Upper lobe of right lung (tissue), 1 donor: ENCODE measurements at regions not wholly inside any gene's neighbourhood (a gene's known extent, or its start where the extent isn't known, plus 50 kb on each side); places are given as distances from the start of the nearest gene placed in this dataset.

Experiments
- ATAC-seq: fragments of 200-7000 bp; cut with Tn5 transposase; one replicate; pipeline ENCODE4 v1.9.1; 2020; ENCODE audit warnings: mild to moderate bottlenecking, moderate library complexity
- DNase-seq: peaks from one replicate; pipeline ENCODE4 v3.0.0-alpha.2; 2020
- H3K27ac ChIP-seq: fragments of 200-600 bp; one replicate; pipeline ENCODE4 v1.8.0; 2022
- H3K27me3 ChIP-seq: fragments of 200-600 bp; one replicate; pipeline ENCODE4 v1.8.0; 2022; ENCODE audit warnings: mild to moderate bottlenecking
- H3K36me3 ChIP-seq: fragments of 200-600 bp; one replicate; pipeline ENCODE4 v1.8.0; 2022
- H3K4me1 ChIP-seq: fragments of 200-600 bp; one replicate; pipeline ENCODE4 v1.8.0; 2022
- H3K4me3 ChIP-seq: fragments of 200-600 bp; one replicate; pipeline ENCODE4 v1.8.0; 2022; ENCODE audit warnings: mild to moderate bottlenecking
- H3K9me3 ChIP-seq: fragments of 200-600 bp; one replicate; pipeline ENCODE4 v1.8.0; 2022
- intact Hi-C: fragments of 100-400 bp; cut with DNase I; formaldehyde crosslinking; loops from one replicate; pipeline ENCODE4 v1.11.0; 2022
- TF ChIP-seq, protein P1 (sequence below): fragments of 200-600 bp; IDR thresholded peaks from one replicate; pipeline ENCODE4 v1.8.0; 2022; ENCODE audit warnings: antibody characterized with exemption
- donor health status: DM: no; HTN: yes; CAD: no; lungs with severe emphysema.

GRCh38 chr17:77837917-77838316, 120.6 kb upstream of the TNRC6C start:
- TF ChIP-seq, protein P1, sequence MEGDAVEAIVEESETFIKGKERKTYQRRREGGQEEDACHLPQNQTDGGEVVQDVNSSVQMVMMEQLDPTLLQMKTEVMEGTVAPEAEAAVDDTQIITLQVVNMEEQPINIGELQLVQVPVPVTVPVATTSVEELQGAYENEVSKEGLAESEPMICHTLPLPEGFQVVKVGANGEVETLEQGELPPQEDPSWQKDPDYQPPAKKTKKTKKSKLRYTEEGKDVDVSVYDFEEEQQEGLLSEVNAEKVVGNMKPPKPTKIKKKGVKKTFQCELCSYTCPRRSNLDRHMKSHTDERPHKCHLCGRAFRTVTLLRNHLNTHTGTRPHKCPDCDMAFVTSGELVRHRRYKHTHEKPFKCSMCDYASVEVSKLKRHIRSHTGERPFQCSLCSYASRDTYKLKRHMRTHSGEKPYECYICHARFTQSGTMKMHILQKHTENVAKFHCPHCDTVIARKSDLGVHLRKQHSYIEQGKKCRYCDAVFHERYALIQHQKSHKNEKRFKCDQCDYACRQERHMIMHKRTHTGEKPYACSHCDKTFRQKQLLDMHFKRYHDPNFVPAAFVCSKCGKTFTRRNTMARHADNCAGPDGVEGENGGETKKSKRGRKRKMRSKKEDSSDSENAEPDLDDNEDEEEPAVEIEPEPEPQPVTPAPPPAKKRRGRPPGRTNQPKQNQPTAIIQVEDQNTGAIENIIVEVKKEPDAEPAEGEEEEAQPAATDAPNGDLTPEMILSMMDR: no peak
- ATAC-seq: no peak
- Histone ChIP-seq H3K4me3 (no peak overlapping the region), H3K27ac (no peak overlapping the region), H3K36me3 (no peaks in the 10 kb centered on the region), H3K9me3 (no peaks in the 10 kb centered on the region), H3K27me3 (no peaks in the 10 kb centered on the region), H3K4me1 (peaks cover 10% of the 10 kb centered on the region)
- intact Hi-C loops: no loop called here
- DNase-seq: peak; percentile 51

GRCh38 chr17:77838748-77839697, 119.5 kb upstream of the TNRC6C start:
- Histone ChIP-seq H3K9me3 (no peaks in the 10 kb centered on the region), H3K4me1 (peaks cover 10% of the 10 kb centered on the region), H3K4me3 (no peak overlapping the region), H3K27ac (no peak overlapping the region), H3K27me3 (no peaks in the 10 kb centered on the region), H3K36me3 (no peaks in the 10 kb centered on the region)
- intact Hi-C loops: no loop called here
- ATAC-seq (no peak), DNase-seq (peak; percentile 26)
- TF ChIP-seq, protein P1: no peak

DNA sequence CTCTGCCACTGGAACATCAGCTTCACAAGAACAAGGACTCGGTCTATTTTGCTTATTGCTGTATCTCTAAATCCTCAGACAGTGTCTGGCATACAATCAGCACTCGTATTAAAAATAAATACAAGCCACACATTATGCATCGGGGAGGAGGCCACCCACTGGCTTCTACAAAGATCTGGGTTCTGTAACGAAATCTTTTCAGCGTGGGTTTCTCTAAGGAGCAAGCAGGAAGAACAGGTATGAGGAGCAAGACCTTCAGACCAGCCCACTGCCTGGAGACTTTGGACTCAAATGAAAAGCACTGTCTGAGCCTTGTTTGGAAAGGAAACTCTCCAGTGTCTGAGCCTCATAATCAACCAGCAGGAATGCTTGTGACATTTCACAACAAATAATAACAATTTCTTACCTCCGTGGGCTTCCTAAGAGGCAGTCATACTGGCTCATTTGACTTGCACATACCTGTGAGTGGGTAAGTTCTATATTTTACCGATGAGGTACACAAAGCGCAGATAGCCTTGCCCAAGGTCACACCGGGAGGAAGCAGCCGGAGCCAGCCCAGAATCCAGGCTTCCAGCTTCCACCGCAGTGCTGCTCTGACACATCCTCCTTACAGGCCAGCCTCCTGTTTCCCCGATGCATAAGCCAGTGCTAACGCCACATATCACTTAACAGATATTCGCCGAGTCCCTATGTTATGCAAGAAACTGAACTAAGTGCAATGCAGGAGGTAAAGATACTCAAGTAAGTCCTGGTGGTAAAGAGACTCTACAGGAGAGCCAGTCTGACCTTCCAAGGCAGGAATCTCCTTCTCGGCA, 118.6 kb upstream of the TNRC6C start:
- H3K27me3 ChIP-seq: no peaks in the 10 kb centered on the region
- H3K4me1 ChIP-seq: peaks cover 2% of the 10 kb centered on the region
- intact Hi-C loops: no loop called here
- H3K9me3 ChIP-seq: no peaks in the 10 kb centered on the region
- no peaks in the 10 kb centered on the region for H3K36me3 ChIP-seq
- peak; percentile 17 for DNase-seq
- H3K27ac ChIP-seq: no peak overlapping the region
- no peak overlapping the region for H3K4me3 ChIP-seq
- no peak for ATAC-seq
- TF ChIP-seq, protein P1: no peak

DNA sequence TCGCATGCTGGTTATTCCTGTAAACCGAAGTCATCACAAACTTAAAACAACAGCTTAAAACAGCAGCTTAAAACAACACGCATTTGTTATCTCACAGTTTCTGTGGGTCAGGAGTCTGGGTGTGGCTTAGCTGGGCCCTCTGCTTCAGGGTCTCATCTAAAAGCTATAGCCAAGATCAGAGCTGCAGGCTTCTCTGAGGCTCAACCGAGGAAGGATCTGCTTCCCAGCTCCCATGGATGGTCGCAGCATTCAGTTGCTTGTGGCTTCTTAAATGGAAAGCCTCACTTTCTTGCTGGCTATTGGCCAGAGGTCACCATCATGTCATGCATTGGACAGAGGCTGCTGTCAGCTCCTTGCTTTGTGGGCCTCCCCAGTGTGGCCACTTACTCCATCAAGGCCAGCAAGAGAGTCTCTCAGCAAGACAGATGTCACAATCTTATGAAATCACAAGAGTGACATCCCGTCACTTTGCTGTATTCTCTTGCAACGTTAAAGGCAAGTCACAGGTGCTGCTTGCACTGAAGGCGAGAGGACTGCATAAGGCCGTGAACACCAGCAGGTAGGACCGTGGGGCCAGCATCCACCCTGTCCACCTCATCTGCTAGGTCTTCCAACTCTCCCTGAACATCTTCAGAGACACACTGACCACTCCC, 117.9 kb upstream of the TNRC6C start:
- no peak overlapping the region for H3K4me3 ChIP-seq
- DNase-seq (peak; percentile 28), ATAC-seq (no peak)
- no peaks in the 10 kb centered on the region for H3K36me3 ChIP-seq
- intact Hi-C loops: no loop called here
- no peak overlapping the region for H3K27ac ChIP-seq
- H3K27me3 ChIP-seq: no peaks in the 10 kb centered on the region
- H3K4me1 ChIP-seq: no peaks in the 10 kb centered on the region
- TF ChIP-seq, protein P1: no peak
- H3K9me3 ChIP-seq: no peaks in the 10 kb centered on the region

GRCh38 chr17:77841742-77842527, 116.6 kb upstream of the TNRC6C start:
- Histone ChIP-seq H3K36me3 (no peaks in the 10 kb centered on the region), H3K27me3 (no peaks in the 10 kb centered on the region), H3K27ac (no peak overlapping the region), H3K9me3 (no peaks in the 10 kb centered on the region), H3K4me3 (no peak overlapping the region), H3K4me1 (no peaks in the 10 kb centered on the region)
- DNase-seq (peak; percentile 44), ATAC-seq (no peak)
- intact Hi-C loops: no loop called here
- TF ChIP-seq, protein P1: no peak
